Neural progenitor cell (in vitro differentiated cells): ENCODE measurements at regions not wholly inside any gene's neighbourhood (a gene's known extent, or its start where the extent isn't known, plus 50 kb on each side); places are given as distances from the start of the nearest gene placed in this dataset.

Experiments
- CTCF ChIP-seq: fragments of 200-600 bp; sonication (generic); IDR thresholded peaks from 2 replicates; pipeline ENCODE4 v1.5.1; 2017; ENCODE audit warnings: antibody characterized with exemption, mild to moderate bottlenecking
- EZH2 ChIP-seq: fragments of 200-600 bp; sonication (generic); IDR thresholded peaks from 2 replicates; pipeline ENCODE4 v1.6.1; 2017; ENCODE audit warnings: antibody characterized with exemption, mild to moderate bottlenecking, moderate library complexity

- TF ChIP-seq CTCF, result no peak
- no peak for TF ChIP-seq EZH2
Observed at GRCh38 chr9:121584421-121584820, 67.0 kb upstream of the DAB2IP start.
